CD4-positive, alpha-beta T cell treated with Interleukin-17A for 4 hours (primary cell): ENCODE measurements at regions not wholly inside any gene's neighbourhood (a gene's known extent, or its start where the extent isn't known, plus 50 kb on each side); places are given as distances from the start of the nearest gene placed in this dataset.
"Not testable (repeated sequence)": the region's sequence is repeated elsewhere in the genome, so short reads cannot be mapped to it uniquely, and the experiment has no call there.

ENCODE experiments used
- DNase-seq: peaks from one replicate; pipeline ENCODE4 v3.0.0-alpha.2; 2020; ENCODE audit warnings: mixed read lengths

DNA sequence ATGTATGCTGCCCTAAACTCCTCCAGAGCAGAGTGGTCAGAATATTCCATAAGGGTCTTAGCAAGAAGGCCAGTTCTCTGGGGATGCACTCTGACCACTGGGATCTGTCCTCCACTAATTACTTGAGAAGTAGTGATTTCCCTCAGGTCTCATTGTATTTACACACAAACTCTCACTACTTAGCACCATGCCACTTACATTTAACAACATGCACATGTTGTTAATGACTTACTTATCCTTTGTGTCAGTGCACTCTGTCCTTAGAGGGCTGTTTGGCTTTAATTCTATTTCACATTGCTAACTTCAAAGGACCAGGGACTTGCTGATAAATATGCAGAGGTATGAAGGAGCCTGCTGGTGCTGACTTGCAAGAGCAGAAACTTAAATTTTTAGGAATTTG, 1415.5 kb upstream of the ACVR2A start:
- DNase-seq = no peak

DNA sequence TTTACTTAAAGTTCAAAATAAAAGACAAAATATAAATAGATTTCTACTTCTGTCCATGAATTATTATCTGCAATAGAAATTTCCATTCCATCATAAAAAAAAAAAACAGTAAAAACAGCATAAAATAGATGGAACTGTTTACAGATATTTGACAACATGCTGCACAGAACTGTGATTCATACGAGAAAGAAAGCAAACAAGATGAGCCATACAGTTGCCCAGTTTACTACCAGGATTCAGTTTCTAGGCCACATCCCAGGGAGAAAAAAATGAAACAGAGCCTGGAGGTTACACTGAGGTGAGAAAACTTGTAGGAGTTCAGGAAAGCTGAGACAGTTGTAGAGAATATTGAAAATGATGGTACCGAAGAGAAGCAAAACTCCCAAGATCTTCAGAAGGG, 1426.9 kb upstream of the ACVR2A start:
- no peak for DNase-seq

DNA sequence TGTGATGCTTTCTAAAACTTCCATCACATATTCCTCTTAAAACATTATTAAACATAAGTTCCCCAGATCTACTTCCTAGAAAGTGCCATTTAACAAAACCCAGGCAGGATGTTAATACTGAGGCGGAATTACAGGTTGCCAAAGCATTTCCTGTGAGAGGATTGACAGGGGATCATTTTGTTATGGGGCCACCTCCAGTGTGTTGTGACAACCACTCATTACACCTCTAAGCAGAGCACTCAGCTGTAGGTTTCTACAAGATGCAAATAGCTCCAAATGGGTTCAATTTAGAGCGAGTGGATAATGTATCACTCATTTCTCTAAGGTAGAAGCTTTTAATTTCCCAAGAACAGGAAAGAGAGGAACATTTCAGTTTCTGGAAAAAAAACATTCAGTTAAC, 1429.5 kb upstream of the ACVR2A start:
- DNase-seq = no peak

DNA sequence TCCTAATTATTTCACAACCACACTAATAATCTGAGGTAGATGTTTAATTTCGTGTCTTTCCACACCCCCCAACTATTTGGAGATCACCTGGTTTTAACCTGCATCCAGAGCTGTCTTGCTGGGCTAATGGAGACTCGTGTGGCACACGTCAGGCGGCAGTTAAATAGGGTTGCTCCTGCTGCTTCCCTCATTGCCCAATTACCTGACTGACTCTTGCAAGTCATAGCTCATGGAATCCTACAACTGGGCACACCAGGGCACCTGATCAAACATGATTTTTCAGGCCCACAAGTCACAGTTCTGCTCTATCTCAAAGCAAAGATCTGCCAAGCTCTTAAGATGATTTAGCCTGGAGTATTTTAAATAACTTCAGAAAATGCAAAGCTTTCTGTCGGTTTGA, 1430.4 kb upstream of the ACVR2A start:
- no peak for DNase-seq

DNA sequence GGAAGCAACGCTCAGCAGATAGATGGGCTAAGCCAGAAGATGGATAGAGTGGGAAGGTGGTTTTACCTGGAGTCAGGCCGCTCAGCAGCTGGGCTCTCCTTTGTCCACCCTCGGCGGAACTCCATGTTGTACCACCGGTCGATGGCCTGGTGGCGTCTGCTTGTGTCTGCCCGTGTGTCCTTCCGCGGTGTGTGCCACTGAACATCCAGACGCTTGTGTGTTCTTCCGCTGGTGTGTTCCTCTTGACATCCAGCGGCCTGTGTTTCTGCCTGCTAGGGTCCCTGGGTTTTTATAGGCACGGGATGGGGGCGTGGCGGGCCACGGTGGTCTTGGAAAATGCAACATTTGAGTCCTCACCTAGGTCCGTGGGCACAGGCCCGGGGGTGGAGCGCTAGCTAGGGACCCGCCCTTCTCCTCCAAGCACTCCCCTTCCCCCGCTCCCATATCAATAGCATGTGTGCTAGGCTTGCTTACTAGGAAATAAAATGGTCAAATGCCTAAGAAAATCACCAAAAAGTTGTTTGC, 1431.7 kb upstream of the ACVR2A start:
- DNase-seq = no peak

DNA sequence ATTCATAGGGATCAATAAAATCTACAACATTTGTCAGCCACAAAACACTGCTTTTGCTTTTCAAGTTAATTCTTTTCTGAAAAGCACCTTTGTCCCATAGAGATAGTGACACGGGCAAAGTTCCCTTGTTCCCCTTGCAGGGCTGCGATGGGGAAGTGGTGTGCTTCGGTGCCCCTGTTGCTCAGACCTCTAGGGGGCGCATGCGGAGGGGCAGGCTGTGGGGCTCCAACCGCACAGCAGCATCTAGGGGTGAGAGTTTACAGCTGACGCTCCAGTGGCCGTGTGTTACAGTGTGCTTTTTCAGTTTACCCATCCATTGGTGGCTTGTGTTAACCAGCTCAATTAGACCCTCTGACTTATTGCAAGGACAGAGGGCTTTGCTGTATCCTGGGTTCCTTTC, 1432.2 kb upstream of the ACVR2A start:
- no peak for DNase-seq

DNA sequence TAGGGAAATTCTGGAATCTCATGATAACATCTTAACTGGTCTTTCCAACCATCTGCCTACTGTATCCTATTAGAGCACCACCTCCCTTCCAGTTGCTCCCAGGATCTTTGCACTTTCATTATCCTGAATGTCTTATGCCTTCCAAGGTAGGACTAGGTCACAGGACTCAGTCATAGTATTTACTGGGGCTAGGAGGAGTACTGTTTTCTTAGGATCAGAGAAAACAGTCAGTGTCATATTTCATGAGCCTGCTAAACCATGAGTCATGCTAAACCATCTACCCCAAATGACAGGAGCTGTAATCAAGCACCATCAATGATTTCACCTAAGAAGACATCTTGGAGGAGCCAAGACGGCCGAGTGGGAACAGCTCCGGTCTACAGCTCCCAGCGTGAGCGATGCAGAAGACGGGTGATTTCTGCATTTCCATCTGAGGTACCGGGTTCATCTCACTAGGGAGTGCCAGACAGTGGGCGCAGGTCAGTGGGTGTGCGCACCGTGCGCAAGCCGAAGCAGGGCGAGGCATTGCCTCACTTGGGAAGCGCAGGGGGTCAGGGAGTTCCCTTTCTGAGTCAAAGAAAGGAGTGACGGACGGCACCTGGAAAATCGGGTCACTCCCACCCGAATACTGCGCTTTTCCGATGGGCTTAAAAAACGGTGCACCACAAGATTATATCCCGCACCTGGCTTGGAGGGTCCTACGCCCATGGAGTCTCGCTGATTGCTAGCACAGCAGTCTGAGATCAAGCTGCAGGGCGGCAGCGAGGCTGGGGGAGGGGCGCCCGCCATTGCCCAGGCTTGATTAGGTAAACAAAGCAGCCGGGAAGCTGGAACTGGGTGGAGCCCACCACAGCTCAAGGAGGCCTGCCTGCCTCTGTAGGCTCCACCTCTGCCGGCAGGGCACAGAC, 1439.2 kb upstream of the ACVR2A start:
- not testable (repeated sequence) for DNase-seq

DNA sequence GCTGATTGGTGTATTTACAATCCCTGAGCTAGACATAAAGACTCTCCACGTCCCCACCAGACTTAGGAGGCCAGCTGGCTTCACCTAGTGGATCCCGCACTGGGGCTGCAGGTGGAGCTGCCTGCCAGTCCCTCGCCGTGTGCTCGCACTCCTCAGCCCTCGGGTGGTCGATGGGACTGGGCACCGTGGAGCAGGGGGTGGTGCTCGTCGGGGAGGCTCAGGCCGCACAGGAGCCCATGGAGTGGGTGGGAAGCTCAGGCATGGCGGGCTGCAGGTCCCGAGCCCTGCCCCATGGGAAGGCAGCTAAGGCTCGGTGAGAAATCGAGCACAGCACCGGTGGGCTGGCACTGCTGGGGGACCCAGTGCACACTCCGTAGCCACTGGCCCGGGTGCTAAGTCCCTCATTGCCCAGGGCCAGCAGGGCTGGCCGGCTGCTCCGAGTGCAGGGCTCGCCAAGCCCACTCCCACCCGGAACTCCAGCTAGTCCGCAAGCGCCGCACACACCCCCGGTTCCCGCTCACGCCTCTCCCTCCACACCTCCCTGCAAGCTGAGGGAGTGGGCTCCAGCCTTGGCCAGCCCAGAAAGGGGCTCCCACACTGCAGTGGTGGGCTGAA, 1441.2 kb upstream of the ACVR2A start:
- DNase-seq = not testable (repeated sequence)

DNA sequence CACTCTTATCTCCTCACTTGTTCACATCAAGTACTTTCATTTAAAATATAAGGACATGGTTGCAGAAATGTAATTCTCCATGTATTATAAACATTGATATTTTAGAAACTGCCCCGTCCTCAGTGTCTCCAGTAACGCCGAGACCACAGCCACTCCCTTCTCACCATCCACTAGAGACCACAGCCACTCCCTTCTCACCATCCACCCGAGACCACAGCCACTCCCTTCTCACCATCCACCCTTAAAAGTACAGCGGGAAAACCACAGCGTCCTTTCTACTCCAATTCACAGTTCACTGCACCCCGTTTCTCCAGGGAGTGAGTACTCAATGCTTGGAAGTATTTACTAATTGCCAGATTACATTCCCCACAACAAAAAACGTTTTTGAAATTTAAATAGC, 1452.2 kb upstream of the ACVR2A start:
- DNase-seq = no peak

DNA sequence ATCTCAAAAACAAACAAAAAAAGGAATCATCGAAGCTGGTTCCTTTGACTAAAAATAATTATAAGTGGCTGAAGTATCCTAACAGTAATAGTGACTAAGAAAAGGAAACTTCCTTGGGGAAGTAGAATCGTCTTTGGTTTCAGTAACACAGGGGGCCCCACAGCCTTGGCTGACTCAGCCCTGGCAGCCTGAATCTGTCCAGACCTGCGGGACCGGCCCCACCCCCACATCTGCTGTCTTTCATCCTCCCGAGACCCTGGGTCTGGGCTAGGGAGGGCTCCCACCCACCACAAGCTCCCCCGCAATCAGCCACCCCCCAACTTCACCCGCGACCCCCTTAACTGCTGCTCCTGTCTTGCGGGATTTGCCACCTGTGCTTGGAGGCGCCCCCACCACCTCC, 1452.6 kb upstream of the ACVR2A start:
- no peak for DNase-seq

DNA sequence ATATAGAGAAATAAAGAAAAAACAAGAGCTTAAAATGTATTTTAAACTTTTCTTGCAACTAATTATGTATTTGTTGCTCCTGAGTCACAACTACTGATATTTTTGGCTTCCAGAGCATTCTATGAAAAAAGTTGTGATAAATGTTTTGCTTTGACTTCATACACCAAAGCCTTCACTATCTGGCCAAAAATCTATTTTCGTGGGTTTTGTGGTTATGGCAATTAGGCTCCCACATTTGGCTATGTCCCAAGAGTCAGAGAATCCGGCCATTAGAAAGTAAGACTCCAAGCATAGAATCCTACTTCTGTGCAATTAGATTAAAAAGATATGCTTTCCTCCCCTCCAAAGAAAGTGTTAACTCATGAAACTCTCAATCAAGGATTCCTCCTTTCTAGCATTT, 1456.1 kb upstream of the ACVR2A start:
- no peak for DNase-seq

DNA sequence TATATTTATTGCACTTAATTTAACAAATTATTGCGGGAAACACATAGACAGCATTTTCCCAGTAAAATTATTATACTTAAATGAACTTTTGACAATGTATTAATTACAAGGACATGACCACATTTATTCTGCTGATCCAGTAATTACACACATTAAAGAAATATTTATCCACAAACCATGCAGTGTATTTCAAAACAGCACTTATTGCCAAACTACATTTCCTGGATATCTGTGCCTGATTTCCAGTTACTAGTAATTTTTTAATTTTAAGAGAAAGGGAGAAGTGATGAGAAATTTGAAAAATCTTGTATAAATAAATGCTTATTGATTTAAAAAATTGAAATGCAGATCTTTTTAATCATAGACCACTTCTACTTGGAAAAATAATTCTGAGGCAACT, 1458.7 kb upstream of the ACVR2A start:
- no peak for DNase-seq

DNA sequence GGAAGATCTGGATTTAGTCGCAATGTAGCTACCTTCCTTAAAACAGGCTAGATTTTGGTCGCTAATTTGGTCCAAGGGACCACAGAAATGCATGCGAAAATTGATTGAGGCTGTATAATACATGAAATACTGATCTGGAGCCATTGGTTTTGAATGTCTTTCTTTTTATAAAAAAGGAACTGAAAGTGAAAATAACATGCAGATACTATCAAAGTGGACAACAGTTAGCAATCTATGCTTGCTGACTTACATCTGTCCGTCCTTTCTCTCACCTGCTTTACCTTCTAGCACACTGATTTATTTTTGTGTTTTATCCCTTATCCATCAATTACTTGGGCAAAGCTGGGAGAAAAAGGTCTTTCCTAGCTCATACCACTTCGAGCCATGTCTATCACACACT, 1459.8 kb upstream of the ACVR2A start:
- DNase-seq = no peak

DNA sequence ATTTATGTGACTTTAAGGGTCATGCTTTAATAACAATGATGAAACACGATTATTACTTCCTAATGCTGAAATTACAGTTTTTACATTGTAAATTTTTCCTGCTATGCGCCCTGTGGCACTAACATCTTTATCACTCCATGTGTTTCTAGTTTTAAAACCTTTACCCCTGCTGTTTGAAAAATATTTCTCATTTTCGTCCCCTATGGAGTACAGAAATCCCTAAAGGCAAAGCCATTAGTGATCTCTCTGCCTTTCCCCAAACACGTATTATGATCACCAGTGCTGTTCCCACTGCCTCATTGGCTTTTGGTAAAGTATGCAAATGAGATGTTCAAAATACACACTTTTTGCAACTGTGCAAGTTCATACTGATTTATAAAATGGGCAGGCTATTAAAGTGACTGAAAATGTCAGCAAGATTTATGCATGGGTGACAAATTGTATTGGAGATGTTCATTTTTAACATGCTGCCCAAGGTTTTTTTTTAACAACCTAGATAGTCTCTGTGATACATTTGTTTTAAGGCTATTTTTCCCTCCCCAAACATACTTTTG, 1468.2 kb upstream of the ACVR2A start:
- DNase-seq = no peak

DNA sequence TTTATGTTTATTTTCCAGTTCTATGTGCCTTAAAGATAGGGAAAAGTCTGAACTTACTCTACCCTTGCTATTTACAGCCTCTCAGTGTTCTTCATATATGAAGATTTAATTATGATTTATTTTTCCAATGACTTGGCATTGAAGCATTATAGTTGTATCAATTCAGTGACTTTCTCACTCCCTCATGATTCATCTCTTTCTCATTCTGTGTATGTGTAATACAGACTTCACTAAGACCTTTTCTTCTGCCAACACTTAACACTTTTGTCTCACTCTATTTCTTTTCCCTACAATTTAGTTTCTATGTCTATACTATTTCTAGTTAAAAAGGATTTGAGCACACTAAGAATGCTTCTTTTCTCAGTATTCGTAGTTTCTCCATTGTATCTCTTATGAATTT, 1470.3 kb upstream of the ACVR2A start:
- no peak for DNase-seq

DNA sequence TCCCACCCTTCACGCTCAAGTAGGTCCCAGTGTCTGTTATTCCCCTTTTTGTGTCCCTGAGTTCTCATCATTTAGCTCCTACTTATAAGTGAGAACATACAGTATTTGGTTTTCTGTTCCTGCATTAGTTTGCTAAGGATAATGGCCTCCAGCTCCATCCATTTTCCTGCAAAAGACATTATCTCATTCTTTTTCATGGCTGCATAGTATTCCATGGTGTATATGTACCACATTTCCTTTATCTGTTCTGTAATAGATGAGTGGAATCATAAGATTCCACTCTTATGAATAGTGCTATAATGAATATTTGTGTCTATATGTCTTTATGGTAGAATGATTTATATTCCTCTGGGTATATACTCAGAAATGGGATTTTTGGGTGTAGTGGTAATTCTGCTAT, 1473.5 kb upstream of the ACVR2A start:
- DNase-seq = not testable (repeated sequence)

DNA sequence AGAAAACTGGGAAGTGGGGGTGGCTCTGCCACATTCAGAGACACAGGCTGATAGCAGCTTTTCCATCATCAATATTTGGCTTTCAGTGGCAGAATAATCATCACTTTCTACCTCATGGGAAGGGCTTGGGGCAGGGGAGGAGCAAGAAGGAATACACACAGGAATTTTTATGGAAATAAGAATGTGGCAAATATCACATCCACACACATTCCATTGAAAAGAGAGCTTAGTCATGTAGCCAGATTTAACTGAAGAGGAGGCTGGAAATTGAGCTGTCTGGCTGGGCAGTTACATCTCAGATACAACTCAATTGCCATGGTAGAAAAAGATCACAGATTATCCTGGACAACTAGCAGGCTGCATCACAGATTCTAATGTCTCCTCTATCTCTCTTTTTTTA, 1474.0 kb upstream of the ACVR2A start:
- DNase-seq = no peak

DNA sequence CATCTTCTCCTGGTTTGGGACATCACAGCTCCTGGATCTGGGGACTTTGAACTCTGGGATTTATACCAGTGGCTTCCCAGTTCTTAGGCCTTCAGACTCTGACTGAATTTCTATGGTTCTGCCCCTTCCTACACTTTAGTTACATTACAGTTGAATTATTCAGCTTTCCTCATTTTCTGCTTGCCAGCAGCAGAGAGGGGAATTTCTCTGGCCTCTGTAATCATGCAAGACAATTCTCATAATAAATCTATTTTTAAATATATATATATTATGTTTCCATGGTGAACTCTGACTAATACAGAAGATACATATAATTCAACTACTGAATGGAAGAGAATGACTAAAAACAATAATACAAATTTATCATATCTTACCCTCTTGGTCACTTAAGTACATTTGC, 1478.6 kb upstream of the ACVR2A start:
- no peak for DNase-seq

DNA sequence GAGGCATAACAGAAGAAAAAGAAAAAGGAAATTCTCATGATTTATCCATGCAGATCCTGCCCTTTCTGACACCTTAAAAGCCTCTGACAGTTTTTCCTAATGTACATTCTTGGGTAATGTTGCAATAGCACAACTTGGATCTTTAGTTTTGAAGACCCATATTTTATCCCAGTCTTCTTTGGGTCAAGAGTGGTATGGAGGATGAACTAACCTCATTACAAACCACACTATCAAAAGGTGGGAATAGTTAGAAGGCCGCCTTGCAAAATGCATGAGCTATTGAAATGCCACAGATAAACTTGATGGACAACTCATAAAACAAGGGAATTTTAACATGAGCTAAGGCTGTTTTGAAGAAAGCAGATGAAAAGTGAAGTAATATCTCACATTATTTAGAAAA, 1479.8 kb upstream of the ACVR2A start:
- DNase-seq = no peak

DNA sequence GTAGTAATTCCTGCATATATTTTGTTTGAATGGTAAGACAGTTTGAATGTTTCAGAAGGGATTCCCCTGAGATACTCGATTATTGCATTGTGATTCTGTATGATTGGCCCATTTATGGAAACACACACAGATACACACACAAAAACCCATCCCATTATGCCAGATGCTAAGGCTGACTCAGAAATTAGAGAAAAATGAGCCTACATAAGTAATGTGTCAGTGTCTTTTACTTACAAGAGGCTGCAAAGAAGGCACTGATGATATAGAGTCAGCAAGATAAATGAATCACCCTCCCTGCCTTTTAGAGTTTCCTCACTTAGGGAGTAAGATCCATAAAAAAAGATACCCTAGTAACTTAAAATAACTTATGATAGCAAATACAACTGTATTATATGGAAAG, 1481.1 kb upstream of the ACVR2A start:
- DNase-seq = no peak

DNA sequence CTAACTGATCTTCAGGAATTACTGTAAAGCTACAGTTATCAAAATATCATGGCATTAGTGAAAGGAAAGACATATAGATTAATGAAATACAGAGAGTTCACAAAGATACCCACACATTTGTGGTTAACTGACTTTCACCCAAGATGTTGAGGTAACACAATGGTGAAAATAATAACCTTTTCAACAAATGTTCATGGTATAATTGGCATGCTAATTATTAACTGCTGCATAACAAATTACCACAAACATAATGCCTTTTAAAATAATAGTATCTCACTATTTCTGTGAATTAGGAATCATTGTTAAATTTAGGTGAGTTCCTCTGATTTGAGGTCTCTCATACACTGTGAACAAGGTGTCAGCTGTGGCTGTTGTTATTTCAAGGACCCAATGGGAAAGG, 1493.1 kb upstream of the ACVR2A start:
- DNase-seq = no peak

DNA sequence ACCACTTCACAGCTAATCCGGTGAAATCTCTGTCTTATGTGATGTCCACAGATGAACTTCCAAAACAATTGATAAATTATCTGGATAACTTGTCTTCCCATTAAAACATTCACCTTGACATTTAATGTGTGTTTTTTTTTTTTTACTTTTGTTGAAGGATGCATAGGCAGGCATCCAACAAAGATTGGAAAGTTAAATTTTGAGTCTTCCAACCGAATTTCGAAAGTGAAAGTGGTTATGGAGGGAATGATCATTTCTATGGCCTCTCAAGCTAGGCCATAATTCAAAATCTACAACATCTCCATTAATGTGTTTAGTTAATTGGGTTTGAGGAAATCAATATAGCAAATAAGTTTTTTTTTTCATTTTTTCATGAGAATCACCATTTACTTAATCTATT, 1495.5 kb upstream of the ACVR2A start:
- no peak for DNase-seq

DNA sequence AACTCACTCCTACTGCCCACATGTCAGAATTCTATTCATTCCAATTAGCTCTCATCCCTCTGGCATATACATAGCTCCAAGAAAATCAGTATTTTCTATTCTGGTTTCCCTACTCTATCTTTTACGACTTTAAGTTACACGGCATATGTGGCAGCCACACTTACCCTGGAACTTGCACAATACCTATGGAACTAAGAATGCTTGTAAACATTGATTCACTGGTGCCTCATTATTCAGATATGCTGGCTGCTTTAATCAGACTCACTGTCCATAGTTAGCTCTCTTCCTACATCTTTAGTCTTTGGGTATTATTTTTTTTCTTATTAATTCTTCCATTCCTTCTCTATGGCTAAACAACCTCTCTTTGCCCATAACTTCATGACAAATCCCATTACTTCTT, 1519.9 kb upstream of the ACVR2A start:
- DNase-seq = no peak

DNA sequence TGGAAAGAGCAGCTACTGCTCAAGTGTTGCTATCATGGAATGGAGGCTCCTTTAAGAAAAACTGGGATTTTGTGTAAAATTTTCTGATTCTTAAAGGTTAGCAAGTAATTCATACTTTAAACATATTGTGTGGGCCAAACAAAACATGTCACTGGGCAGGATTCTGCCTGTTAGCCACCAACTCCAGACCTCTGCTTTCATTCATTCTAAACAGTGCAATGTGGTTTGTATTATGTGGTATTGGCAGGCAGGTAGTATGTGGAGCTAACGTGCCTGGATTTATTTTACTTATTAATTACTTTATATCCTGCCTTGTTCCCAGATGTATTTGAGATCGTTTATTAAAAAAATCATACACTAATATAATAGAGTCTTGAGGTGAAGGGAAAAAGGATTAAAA, 1521.3 kb upstream of the ACVR2A start:
- DNase-seq = no peak
